ENCODE measurements at regions not wholly inside any gene's neighbourhood (a gene's known extent, or its start where the extent isn't known, plus 50 kb on each side); places are given as distances from the start of the nearest gene placed in this dataset.

GRCh38 chr5:117433818-117434217, 859.2 kb upstream of the SEMA6A start:
- no peak for DNase-seq (ENCODE audit: low read depth)
- TF ChIP-seq CTCF (IDR thresholded peaks at IDR 0.05; ENCODE audit: control insufficient read depth, insufficient read depth, low read depth, low read length, missing control alignments), result no peak
- H3K4me3 ChIP-seq (ENCODE audit: control insufficient read depth, low read depth, low read length), result no peak overlapping the region

- no peak for DNase-seq (ENCODE audit: low read depth)
- H3K4me3 ChIP-seq (ENCODE audit: control insufficient read depth, low read depth, low read length), result no peak overlapping the region
- no peak for TF ChIP-seq CTCF (IDR thresholded peaks at IDR 0.05; ENCODE audit: control insufficient read depth, insufficient read depth, low read depth, low read length, missing control alignments)
Measured at GRCh38 chr5:117431091-117431490, 856.5 kb upstream of the SEMA6A start.

GRCh38 chr5:117425163-117425562, 850.5 kb upstream of the SEMA6A start:
- no peak for DNase-seq (ENCODE audit: low read depth)
- no peak overlapping the region for H3K4me3 ChIP-seq (ENCODE audit: control insufficient read depth, low read depth, low read length)

GRCh38 chr5:117424559-117424958, 849.9 kb upstream of the SEMA6A start:
- TF ChIP-seq CTCF (IDR thresholded peaks at IDR 0.05; ENCODE audit: control insufficient read depth, insufficient read depth, low read depth, low read length, missing control alignments), result no peak
- no peak overlapping the region for H3K4me3 ChIP-seq (ENCODE audit: control insufficient read depth, low read depth, low read length)
- DNase-seq (ENCODE audit: low read depth), result no peak

More at GRCh38 chr5:117425163-117425562, 850.5 kb upstream of the SEMA6A start:
- TF ChIP-seq CTCF (IDR thresholded peaks at IDR 0.05; ENCODE audit: control insufficient read depth, insufficient read depth, low read depth, low read length, missing control alignments), result no peak

- no peak for TF ChIP-seq CTCF (IDR thresholded peaks at IDR 0.05; ENCODE audit: control insufficient read depth, insufficient read depth, low read depth, low read length, missing control alignments)
- DNase-seq (ENCODE audit: low read depth), result no peak
- H3K4me3 ChIP-seq (ENCODE audit: control insufficient read depth, low read depth, low read length), result no peak overlapping the region
Measured at GRCh38 chr5:117417501-117417900, 842.9 kb upstream of the SEMA6A start.

- H3K4me3 ChIP-seq (ENCODE audit: control insufficient read depth, low read depth, low read length), result no peak overlapping the region
- no peak for TF ChIP-seq CTCF (IDR thresholded peaks at IDR 0.05; ENCODE audit: control insufficient read depth, insufficient read depth, low read depth, low read length, missing control alignments)
- no peak for DNase-seq (ENCODE audit: low read depth)
Measured at GRCh38 chr5:117414926-117415325, 840.3 kb upstream of the SEMA6A start.

GRCh38 chr5:117411701-117412100, 837.1 kb upstream of the SEMA6A start:
- DNase-seq (ENCODE audit: low read depth), result no peak
- TF ChIP-seq CTCF (IDR thresholded peaks at IDR 0.05; ENCODE audit: control insufficient read depth, insufficient read depth, low read depth, low read length, missing control alignments), result no peak

More at GRCh38 chr5:117411701-117412100, 837.1 kb upstream of the SEMA6A start:
- H3K4me3 ChIP-seq (ENCODE audit: control insufficient read depth, low read depth, low read length), result no peak overlapping the region
